Stimulated activated CD4-positive, alpha-beta T cell treated with anti-CD3 and anti-CD28 coated beads, Interleukin-12 subunit alpha, Interleukin-12 subunit beta, amount 100 ng/mL, for 4 hours (primary cell): ENCODE measurements at regions not wholly inside any gene's neighbourhood (a gene's known extent, or its start where the extent isn't known, plus 50 kb on each side); places are given as distances from the start of the nearest gene placed in this dataset.

Source experiments
- DNase-seq: peaks from one replicate; pipeline ENCODE4 v3.0.0-alpha.2; 2020

GRCh38 chr2:120886534-120887319, 151.1 kb downstream of the GLI2 start:
- no peak for DNase-seq

- no peak for DNase-seq
Observed at GRCh38 chr2:120887320-120887697, 151.6 kb downstream of the GLI2 start.

GRCh38 chr2:120887741-120888231, 152.1 kb downstream of the GLI2 start:
- DNase-seq = no peak

- DNase-seq = no peak
Observed at GRCh38 chr2:120888851-120889250, 153.2 kb downstream of the GLI2 start.

- DNase-seq = no peak
Observed at GRCh38 chr2:120889936-120890335, 154.3 kb downstream of the GLI2 start.

- DNase-seq = no peak
Observed at GRCh38 chr2:120890566-120891360, 155.1 kb downstream of the GLI2 start.

- DNase-seq = no peak
Observed at GRCh38 chr2:120892271-120892966, 156.8 kb downstream of the GLI2 start.

GRCh38 chr2:120892967-120893667, 157.4 kb downstream of the GLI2 start:
- no peak for DNase-seq

GRCh38 chr2:120893811-120894584, 158.3 kb downstream of the GLI2 start:
- DNase-seq = no peak

- DNase-seq = no peak
Observed at GRCh38 chr2:120894966-120895365, 159.3 kb downstream of the GLI2 start.

- no peak for DNase-seq
Observed at GRCh38 chr2:120896126-120896525, 160.5 kb downstream of the GLI2 start.

GRCh38 chr2:120896901-120897300, 161.2 kb downstream of the GLI2 start:
- no peak for DNase-seq

- no peak for DNase-seq
Observed at GRCh38 chr2:120897399-120897798, 161.7 kb downstream of the GLI2 start.

GRCh38 chr2:120898496-120898895, 162.8 kb downstream of the GLI2 start:
- DNase-seq = no peak

GRCh38 chr2:120898961-120899750, 163.5 kb downstream of the GLI2 start:
- no peak for DNase-seq

GRCh38 chr2:120899771-120900170, 164.1 kb downstream of the GLI2 start:
- no peak for DNase-seq

GRCh38 chr2:120901201-120901600, 165.5 kb downstream of the GLI2 start:
- no peak for DNase-seq

GRCh38 chr2:120902592-120902991, 166.9 kb downstream of the GLI2 start:
- no peak for DNase-seq

- DNase-seq = no peak
Observed at GRCh38 chr2:120904379-120904778, 168.7 kb downstream of the GLI2 start.

GRCh38 chr2:120904830-120905234, 169.2 kb downstream of the GLI2 start:
- DNase-seq = no peak

GRCh38 chr2:120905298-120905697, 169.6 kb downstream of the GLI2 start:
- no peak for DNase-seq
